Fibroblast of upper back skin (primary cell): ENCODE measurements at regions not wholly inside any gene's neighbourhood (a gene's known extent, or its start where the extent isn't known, plus 50 kb on each side); places are given as distances from the start of the nearest gene placed in this dataset.

ENCODE experiments used
- DNase-seq: peaks from one replicate; pipeline ENCODE4 v3.0.0-alpha.2; 2013

DNA sequence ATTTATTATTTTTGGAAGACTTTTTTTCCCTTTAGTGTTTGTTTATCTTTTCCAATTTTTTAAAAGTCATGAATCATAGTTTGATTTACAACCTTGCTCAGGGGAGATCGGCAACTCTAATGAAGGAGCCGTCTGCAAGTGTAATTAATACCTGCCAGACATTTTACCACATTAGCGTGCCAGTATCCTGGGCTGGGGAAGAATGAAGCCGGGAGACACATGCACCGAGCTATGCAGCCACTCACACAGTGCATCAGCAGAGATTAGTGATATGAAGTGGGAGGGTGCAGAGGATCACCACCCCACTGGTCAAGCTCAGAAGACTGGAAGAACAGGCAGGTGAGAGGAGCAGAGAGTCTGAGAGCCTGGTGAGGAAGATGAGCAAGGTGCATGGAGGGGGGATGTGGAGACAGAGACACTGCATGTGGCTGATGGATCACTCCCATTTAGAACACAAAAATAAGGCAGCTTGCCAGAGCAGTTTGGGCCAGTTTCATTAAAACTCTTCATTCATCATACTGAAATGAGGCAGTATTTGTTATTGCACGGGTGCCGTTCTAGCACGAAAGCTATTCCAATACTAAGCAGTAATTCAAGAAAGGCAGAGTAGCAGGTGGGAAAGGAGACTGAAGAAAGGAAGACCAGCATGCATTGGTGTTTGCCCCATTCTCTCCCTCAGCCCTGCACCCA lies 821.6 kb downstream of the TUSC7 start:
- DNase-seq = no peak

DNA sequence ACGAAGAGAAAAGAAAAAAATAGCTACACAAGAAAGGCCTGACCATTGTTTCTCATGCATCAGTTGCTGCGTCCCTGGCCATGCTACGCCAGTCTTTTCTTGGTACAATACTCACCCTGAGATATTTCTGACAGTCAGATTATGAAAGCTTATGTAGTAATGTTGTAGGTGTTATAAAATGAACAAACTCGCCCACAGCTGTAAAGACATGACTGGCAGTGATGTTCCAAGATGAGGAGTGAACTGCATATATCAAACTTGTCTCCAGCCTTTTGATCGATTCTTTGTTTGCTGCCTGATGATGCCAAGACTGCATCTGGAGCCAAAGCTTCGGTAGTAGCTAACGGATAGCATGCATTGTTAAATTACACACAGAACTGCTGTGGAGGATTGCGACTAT lies 822.7 kb downstream of the TUSC7 start:
- no peak for DNase-seq

DNA sequence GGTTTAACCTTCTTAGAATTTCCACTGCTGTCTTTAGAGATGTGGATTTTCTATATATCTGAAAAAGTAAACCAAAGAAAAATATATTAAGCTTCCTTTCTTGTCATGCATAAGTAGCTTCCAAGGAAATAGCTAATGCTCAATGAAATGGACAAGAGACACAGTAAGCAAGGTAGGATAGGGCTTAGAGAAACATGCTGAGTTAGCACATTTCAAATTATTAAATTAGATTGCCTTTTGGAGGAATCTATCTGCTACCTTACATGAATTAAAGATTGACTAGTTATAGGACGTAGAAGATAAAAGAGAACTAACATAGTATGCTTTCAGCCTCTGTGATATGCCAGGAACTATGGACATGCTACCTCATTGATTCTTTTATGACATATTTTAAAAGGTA lies 824.6 kb downstream of the TUSC7 start:
- DNase-seq = no peak

DNA sequence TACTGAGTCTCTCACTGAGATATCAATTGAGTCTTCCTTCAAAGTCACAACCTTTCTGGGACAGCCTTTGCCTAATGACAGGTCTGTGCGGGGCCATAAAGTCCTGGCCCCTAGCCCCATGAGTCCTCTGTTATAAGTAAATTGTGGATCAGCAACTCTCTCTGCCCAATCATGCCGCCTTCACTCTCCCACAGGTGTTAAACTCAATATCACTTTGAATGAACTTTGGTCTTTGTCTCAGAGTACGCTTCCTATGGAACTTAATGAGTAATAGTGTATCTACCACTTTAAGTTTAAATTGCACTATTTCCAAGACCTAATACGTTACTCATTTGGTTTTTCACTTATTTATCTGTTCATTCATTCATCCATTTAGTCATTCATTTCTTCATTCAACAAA lies 826.4 kb downstream of the TUSC7 start:
- no peak for DNase-seq

DNA sequence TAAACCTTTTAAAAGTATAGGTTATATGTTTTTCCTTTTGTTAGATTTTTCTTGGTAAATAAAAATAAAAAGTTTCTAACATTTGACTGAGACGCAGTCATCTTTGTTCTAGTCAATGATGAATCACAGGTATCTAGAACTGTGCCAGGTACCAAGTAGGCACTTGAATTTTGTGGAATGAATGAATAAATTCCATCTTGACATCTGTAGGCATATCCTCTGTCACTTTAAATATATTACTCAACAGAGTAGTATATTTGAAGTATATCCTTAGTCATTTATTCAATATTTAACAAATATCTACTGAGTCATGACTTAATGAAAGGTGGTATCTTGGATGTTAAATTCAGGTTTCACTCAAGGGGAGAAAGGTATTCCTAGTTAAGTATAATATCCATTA lies 828.4 kb downstream of the TUSC7 start:
- no peak for DNase-seq

DNA sequence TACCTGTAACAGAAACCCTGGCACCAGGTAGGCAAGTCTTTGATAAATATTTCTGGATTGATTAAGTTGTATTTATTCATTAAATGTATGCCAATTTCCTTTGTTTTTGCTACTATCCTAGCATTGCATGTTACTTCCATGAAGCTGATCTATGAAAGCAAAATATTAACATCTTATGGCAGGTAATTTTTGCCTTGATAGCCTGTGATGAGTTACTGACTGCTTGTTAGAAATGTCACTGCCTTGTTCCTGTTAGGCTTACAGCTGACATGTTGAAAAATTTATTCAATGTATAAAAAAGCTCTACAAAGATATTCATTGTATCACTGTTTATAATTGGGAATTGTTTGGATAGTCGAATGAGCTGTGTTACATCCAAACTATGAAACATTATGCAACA lies 830.1 kb downstream of the TUSC7 start:
- DNase-seq = no peak

DNA sequence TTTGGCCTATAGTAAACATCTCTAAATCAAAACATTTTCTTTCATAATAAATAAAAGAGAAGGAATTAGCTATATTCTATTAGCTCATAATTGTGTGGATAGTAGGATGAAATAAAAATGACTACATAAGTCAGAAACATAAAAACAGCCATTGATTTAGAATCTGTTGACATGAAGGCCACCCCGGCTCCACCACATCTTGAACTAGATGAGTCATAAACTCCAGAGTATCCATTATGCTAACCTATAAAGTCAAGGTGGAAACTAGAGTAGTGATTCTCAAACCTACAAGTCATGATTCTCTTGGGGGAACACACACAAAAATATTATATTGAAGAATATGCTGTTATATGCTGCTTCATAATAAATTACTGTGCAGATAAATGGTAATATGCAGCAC lies 831.0 kb downstream of the TUSC7 start:
- DNase-seq = peak; percentile 72

DNA sequence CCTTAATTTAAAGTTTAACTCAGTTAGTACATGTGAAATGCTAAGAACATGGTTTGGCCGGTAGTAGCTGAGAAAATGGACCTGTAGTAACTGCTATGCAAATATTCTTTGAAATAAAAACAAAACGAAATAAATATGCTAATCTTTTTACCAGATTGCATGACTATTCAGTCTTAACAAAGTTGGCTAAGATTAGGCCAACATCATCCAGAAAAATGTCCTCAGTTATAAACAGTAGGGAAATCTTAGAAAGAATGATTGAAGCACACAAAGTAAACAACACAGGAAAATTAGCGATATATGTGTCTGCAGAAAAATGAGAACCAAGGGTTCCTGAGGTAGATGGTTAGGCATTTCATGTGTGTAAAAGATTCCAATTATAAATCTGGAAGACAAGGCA lies 832.1 kb downstream of the TUSC7 start:
- no peak for DNase-seq

DNA sequence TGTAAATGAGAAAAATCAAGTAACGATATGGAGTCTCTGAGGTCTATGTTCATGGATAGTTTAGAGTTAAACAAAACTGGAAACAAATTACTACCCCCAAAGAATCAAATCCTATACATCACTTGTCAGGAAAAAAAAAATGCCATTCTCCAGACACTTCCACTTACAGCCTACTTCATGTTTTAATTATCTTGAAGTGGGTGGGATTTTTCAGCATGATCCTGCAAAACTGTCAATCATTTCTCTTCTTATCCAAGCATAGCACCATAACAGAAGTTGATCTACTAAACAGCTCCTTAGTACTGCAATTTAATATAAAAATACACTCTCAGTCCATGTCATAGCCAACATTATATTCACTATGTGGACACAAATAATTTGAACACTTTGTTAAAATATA lies 833.9 kb downstream of the TUSC7 start:
- no peak for DNase-seq

DNA sequence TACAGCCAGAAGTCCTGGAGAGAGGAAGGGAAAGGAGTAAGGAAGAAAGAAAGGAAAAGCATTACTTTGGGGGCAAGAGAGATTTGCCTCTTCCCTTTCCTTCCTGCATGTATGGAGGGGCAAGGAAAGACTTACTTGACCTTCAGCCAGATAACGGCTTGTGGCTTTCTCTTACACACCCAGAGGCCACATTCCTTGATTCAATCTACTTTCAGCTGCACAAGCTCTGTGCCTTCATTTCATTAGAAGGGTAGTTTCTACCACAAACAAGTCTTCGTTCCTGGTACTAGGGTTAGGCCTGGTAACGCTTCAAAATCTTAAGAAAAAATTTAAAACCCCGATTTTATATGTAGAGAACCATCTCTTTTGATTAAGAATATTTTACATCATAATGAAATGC lies 835.9 kb downstream of the TUSC7 start:
- peak; percentile 29 for DNase-seq

DNA sequence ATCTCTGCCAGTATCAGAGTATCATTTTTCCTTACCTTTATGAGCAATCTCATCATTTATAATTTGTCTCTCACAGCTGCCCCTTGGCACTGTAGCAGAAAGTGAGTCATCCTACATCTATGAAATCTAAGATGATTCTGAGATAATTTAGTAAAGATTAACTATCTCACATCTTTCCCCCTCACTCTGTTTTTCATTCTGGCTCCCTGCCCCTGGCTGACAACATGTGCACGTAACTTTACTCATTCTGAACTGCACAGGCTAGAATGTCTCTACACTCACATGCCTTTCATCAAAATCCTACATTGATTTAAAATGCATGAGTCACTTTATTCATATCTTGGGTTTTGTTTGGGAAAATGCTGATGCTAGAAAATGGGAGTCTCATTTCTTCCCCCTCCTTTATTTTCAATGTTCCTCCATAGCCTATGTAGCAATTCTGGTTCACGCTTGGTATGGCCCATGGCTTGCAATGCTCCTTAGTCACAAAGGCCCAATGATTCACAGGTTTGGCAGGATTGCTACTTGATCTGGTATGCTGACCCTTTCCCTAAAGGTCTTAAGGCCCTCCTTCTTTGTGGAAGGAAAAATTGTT lies 838.5 kb downstream of the TUSC7 start:
- DNase-seq = peak; percentile 95

DNA sequence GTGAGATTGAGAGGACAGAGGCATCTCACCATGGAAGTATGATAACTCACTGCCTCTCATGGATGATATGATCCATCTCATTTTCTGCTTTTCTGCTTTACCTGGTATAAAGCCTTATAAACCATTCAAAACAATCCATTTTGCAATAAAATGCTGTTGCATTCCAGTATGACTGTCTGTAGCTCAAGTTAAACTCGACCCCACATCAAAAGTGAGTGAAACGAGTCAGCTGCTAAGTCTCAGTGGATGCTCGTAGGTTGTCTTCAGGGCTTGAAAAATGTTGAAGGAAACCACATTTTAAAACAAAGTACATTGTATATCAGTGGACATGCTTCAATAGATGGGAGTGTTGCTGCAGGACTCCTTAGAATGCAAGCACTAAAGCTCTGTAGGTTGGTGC lies 839.0 kb downstream of the TUSC7 start:
- peak; percentile 84 for DNase-seq

DNA sequence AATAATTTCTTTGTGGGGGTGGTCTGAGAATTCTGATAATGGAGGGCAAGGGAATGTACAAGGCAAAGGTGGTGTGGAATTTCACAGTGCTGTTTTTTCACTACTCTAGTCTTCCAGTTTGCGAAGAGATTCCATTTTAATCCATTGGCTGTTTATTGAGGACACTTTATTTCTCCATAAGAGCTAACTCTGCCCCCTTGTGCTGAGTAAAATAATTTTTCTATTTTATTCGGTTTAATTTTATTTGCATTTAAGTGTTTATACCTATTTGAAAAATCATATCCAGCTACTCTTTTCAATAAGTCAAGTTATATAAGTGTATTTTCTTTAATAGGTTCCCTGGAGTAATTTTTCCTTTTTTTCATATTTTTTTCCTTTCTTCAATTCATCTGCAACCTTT lies 840.1 kb downstream of the TUSC7 start:
- peak; percentile 9 for DNase-seq

DNA sequence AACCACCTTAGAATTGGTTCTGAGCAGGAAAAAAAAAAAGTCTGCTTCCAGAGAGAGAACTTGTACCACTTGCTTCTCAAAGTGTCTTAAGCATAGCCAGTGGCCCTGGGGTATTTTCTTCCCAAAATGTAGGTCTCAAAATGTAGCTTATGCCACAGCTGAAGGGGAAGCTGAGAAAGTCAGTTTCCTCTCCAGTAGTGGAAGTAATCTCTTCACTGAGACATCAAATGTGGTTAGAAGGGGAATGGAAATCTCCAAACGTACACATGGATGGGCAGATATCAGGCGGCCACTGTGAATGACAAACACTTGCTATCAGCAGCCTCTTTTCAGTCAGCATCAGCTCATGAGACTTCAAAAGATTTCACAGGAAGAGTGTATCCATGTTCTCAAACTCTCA lies 841.2 kb downstream of the TUSC7 start:
- DNase-seq = no peak

DNA sequence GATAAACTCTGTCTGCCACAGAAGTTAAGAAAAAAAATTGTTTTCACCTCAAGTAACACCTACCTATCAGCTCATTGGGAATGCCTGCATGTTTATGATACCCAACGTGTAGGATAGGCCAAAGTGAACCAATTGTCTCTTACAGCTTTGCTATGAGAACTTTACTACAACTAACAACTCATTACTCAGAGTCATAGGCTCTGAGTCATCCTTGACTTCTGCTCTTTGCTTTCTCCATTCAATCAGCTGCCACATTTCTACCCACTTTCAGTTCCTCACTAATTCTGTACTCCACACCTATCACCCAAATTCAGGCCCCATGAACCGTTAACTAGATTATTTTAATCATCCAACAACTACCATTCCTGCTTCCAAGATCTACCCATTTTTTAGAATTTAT lies 843.9 kb downstream of the TUSC7 start:
- peak; percentile 36 for DNase-seq

DNA sequence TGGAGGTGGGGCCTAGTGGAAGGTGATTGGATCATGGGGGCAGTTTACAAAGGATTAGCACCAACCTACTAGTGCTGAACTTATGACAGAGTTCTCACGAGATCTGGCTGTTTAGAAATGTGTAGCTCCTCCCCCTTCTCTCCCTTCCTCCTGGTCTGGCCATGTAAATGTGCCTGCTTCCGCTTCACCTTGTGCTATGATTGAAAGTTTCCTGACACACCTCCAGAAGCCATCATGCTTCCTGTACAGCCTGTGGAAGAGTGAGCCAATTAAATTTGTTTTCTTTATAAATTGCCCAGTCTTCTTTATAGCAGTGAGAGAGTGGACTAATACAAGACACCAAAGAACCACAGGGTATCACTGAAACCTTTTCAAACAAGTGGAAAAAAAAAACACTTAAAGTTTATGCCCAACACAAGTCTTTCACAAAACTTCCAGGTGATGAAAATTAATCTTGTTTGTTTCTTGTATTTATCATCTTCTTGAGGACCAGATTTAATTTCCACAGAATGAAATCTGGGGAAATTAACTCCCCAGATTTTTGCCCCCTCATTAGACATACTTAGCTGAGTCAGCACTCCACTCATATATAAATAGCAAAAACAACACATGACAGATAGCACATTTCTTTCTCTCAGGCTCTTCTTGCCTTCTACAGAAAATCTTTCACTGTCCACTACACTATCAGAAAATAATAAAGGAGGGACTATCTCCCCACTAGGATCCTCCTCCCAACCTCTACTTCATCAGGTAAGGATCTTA lies 847.2 kb downstream of the TUSC7 start:
- no peak for DNase-seq

DNA sequence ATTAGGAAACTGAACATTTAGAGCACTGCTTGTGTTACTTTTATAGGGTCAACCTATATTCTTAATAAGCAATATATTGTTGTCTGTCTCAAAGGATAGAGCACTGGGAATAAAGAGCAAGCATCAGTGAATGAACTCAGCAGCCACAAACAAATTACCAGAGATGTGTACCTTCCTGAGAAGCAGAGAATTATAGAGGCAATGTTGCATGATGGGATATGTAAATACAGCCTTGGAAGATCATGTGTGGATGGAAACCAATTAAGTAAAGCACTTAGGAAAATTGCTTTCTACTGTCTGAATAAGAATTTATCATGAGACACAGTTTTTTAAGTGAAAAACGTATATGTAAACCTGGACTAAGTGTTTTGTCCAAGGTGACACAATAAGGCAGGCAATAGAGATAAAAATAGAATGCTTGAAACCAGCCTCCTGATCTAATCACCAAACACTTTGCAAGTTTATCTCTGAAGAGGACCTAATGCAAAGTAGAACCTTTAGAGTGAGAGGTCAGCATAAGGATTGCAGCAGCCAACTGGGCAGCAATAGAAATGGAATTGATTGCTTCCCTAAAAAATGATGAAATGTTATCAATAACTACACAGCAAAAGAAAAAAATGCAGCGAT lies 848.0 kb downstream of the TUSC7 start:
- DNase-seq = no peak

DNA sequence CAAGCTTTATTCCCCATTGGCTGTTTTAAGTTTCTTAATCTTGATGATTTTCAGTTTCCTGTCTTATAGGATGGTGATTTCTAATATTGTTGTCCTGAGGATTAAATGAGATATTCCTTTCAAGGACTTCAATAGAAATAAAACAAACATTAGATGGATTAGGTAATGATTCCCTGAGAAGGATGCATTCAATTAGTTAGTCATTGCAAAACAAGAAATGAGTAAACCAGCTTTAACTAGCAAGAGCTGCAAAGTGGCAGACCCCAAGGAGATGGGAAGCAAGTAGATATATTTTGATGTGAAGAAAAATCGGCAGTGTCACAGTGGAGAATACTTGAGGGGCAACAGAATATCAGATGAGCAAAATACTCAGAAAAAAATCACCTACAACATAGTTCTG lies 849.1 kb downstream of the TUSC7 start:
- DNase-seq = no peak

DNA sequence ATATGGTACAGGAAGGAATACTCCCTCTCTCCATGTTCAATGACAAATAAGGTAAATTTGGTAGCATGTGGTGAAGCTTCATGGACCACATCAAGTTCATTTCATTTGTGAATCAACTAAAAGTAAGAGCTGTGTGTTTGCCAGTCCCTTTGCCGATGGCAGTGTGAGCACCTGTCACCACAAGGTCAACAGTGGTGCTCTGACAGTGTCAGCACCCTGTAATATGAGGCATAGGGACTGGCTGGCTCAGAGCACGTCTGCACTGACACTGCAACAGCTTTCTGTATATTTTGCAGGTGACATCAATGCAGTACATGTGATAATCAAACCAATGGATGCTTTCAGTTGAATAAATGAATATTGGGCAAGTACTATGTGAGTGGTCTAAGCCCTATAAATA lies 852.4 kb downstream of the TUSC7 start:
- no peak for DNase-seq

DNA sequence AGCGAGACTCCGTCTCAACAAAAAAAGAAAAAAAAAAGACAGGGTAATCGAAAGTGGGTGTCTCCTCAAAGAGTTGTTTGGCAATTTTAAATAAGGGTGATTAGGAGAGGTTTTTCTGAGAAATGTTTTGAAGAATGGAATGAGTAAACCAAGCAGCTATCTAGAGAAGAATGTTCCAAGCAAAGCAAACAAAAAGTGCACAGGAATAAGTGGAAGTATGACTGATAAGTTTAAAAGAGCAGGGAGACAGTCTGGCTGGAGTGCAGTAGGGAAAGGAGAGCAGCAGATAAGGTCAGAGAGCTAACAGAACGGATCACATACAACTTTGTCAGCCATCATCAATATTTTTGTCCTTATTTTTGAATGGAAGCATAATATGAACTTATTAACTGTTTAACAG lies 853.5 kb downstream of the TUSC7 start:
- DNase-seq = no peak

DNA sequence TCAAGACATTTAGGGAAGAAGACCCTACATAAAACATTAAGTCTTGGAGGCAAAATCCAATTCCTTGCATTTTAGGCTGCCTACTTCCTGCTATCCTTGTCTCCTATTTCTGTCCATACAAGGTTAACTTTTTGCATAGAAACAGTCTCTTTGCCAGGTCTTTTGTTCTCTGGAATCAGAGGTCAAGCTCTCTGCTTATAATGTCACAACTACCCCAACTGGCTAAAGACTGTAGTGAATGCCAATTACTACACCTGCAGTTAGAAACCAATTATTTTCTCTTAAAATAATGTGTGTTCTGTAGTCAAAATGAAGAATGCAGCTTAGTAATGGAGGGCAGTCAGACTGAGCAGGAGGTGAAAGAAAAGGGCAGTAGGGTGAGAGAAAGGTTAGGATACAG lies 856.2 kb downstream of the TUSC7 start:
- no peak for DNase-seq

DNA sequence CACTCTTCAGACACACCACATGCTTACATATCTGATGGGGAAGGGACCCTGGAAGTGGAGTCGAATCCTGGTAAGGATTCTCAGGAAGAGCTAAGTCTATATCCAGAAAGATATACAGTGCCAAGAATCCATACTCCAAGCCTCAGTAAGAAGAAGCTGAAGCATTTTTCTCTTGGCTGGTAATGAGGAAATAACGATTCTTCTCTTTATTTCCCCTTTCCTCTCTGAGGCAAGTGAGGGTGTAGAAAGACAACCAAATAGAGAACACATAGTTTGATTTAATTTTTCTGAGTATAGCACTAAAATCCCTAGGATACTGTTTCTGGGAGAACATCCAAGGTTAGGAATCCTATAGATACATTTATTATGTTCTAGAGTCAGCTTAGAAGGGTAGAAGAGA lies 857.3 kb downstream of the TUSC7 start:
- no peak for DNase-seq

DNA sequence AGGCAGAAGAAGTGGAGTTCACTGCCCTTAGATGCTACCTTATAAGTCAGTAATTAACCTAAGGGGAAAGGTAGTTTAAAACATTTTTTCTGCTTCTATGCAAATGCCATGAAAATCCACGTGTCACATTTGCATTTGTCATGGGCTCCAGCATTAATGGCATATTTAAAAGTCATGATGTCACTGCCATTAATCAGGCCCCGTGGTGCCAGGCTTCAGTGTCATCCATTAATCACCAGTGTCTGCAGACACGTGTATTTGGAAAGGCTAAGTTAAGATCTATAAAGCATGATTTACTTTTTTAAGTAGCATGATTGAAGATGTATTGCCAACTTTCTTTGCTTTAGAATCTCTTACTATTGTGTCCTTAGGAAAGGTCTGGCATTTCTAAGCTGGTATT lies 857.8 kb downstream of the TUSC7 start:
- DNase-seq = no peak

DNA sequence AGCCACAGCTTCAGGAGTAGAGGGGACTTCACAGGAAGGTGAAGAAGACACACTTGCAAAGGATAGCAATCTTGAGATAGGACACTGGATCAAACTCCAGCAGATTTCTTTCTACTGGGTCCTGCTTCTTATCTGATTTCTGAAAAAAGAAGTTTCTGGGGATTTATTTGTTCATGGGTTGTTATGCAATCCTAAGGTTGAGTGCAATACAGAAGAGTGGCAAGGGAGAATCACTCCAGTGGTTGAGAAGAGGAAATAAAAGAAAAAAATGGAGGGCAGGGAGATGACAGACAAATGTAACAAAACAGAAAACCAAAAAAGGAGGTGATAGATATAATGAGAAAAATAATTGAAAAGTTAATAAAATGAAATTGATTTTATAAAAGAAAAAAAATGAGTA lies 858.3 kb downstream of the TUSC7 start:
- no peak for DNase-seq
